Calu3 (cell line): ENCODE measurements at regions not wholly inside any gene's neighbourhood (a gene's known extent, or its start where the extent isn't known, plus 50 kb on each side); places are given as distances from the start of the nearest gene placed in this dataset.

Source experiments
- BruUV-seq: library from RNA; stranded (reverse); fragments of 400-500 nt; replicated peaks from 2 replicates; lab custom pipeline; 2021; lab: Mats Ljungman, UMichigan
- CTCF ChIA-PET: fragments of 300-600 bp; sonication (Branson Sonifier 250); formaldehyde crosslinking; loops from one replicate; lab custom pipeline; 2022; ENCODE audit warnings: antibody characterized with exemption; lab: Charles Lee
- DNase-seq: peaks from one replicate; pipeline ENCODE4 v3.0.0; 2022
- H3K27ac Mint-ChIP-seq: one replicate; pipeline ENCODE4 v1.8.0; 2022; ENCODE audit warnings: mixed read lengths; ENCODE audit not compliant: unreplicated experiment
- H3K27me3 Mint-ChIP-seq: one replicate; pipeline ENCODE4 v1.8.0; 2022; ENCODE audit warnings: mixed read lengths; ENCODE audit not compliant: unreplicated experiment
- H3K36me3 Mint-ChIP-seq: one replicate; pipeline ENCODE4 v1.8.0; 2022; ENCODE audit warnings: mild to moderate bottlenecking, moderate library complexity, mixed read lengths; ENCODE audit not compliant: insufficient read depth, unreplicated experiment
- H3K4me1 Mint-ChIP-seq: one replicate; pipeline ENCODE4 v1.8.0; 2022; ENCODE audit warnings: mild to moderate bottlenecking, low read depth, mixed read lengths; ENCODE audit not compliant: unreplicated experiment
- H3K4me3 Mint-ChIP-seq: one replicate; pipeline ENCODE4 v1.8.0; 2022; ENCODE audit warnings: mild to moderate bottlenecking, low read depth, moderate library complexity, mixed read lengths; ENCODE audit not compliant: unreplicated experiment
- H3K9me3 Mint-ChIP-seq: one replicate; pipeline ENCODE4 v1.8.0; 2022; ENCODE audit warnings: low read depth, mixed read lengths; ENCODE audit not compliant: unreplicated experiment
- intact Hi-C: fragments of 100-400 bp; cut with micrococcal nuclease; formaldehyde crosslinking; loops from one replicate; pipeline ENCODE4 v1.10.0; 2022; ENCODE audit not compliant: unreplicated experiment
- TF ChIP-seq, protein P1 (sequence below): fragments of 200-600 bp; IDR thresholded peaks from one replicate; pipeline ENCODE4 v1.8.0; 2022; ENCODE audit warnings: antibody characterized with exemption; ENCODE audit not compliant: unreplicated experiment

DNA sequence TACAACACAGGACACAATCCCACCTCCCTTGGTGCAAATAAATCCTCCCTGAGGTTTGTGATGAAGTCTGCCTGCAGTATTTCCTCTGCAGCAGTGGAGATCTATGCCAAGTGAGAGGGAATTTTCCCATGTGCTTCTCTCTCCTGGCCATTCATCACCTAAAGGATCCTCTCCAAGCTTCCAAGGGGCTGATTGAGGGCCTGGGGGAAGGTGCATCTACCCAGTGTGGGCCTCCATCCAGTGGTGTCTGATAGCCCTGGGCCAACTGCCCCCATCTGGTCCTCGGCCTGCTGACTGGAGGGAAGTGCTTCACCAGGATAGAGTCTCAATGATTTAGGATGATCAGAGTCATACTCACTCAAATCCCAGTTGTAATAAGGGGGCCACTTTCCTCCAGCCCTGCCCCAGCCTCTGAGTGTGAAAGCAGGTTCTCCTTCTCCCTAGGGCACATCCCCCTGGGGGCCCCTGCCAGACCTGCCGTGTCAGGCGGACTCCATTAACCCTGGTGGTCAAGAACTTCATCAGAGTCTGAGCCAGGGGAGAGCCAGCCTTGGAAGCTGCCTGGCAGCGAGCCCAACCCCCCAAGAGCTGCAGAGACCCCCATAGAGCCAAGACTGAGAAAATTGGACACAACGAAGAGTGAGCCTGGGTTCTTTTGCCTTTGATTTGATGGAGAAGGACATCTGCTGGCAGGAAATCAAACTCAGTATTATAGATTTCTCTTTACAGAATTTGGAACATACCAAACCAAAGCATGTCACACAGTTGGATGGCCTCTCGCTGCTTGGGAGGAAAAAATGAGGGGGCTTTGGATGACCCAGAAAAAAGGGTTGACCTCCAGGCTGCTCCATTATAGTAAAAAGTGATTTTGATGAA lies 509.6 kb downstream of the CMPK2 start:
- no TSS peak for BruUV-seq
- intact Hi-C loops = no loop called here
- Mint-ChIP-seq H3K27ac (no peak overlapping the region), H3K27me3 (no peaks in the 10 kb centered on the region), H3K9me3 (no peaks in the 10 kb centered on the region), H3K4me3 (no peak overlapping the region), H3K36me3 (no peaks in the 10 kb centered on the region), H3K4me1 (no peaks in the 10 kb centered on the region)
- no peak for DNase-seq
- CTCF ChIA-PET = no interaction called here
- TF ChIP-seq, protein P1, sequence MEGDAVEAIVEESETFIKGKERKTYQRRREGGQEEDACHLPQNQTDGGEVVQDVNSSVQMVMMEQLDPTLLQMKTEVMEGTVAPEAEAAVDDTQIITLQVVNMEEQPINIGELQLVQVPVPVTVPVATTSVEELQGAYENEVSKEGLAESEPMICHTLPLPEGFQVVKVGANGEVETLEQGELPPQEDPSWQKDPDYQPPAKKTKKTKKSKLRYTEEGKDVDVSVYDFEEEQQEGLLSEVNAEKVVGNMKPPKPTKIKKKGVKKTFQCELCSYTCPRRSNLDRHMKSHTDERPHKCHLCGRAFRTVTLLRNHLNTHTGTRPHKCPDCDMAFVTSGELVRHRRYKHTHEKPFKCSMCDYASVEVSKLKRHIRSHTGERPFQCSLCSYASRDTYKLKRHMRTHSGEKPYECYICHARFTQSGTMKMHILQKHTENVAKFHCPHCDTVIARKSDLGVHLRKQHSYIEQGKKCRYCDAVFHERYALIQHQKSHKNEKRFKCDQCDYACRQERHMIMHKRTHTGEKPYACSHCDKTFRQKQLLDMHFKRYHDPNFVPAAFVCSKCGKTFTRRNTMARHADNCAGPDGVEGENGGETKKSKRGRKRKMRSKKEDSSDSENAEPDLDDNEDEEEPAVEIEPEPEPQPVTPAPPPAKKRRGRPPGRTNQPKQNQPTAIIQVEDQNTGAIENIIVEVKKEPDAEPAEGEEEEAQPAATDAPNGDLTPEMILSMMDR = no peak

DNA sequence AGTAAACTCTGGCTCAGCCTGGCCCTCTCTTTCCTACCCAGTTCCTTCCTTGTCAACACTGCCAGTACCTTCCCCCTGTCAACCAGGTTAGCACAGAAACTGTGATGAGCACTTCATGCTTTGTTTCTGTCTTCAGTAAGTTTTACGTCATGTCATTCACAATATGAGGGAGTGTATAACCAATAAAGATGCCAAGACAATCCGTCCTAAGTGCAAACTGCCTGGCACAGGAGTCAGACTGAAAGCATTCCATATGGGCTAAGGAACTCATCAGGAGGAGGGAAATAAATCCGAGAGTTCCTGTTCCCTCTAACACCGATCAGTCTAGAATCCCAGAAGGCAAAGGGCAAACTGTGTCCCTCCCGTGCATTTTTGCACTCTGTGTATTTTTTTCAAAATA lies 507.2 kb downstream of the CMPK2 start:
- Mint-ChIP-seq H3K9me3 (peaks cover 3% of the 10 kb centered on the region), H3K4me1 (no peaks in the 10 kb centered on the region), H3K4me3 (no peak overlapping the region), H3K27me3 (no peaks in the 10 kb centered on the region), H3K36me3 (no peaks in the 10 kb centered on the region), H3K27ac (no peak overlapping the region)
- DNase-seq = no peak
- BruUV-seq = no TSS peak
- TF ChIP-seq, protein P1 = no peak
- CTCF ChIA-PET = no interaction called here
- intact Hi-C loops = no loop called here

DNA sequence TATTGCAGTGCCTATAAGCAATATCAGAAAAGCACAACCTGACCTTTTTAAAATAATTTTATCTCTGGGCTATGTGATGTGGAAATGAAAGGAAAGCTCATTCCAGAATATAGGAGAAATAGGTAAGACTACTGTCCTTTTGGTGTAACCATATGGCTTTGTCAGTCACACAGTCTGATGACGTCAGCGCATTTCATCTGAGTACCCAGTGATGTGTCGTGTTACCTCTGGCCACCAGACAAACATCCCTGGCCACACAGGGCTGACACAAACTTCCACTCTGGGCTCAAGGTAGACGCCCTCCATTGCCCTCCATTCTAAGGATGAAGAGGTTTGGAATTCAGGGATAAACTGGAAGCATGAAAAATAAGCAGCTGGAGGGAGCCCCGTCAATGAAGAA lies 506.7 kb downstream of the CMPK2 start:
- Mint-ChIP-seq H3K27ac (no peak overlapping the region), H3K4me3 (no peak overlapping the region), H3K9me3 (peaks cover 3% of the 10 kb centered on the region), H3K4me1 (no peaks in the 10 kb centered on the region), H3K27me3 (no peaks in the 10 kb centered on the region), H3K36me3 (no peaks in the 10 kb centered on the region)
- no peak for DNase-seq
- no TSS peak for BruUV-seq
- intact Hi-C loops = no loop called here
- CTCF ChIA-PET = no interaction called here
- TF ChIP-seq, protein P1 = no peak

DNA sequence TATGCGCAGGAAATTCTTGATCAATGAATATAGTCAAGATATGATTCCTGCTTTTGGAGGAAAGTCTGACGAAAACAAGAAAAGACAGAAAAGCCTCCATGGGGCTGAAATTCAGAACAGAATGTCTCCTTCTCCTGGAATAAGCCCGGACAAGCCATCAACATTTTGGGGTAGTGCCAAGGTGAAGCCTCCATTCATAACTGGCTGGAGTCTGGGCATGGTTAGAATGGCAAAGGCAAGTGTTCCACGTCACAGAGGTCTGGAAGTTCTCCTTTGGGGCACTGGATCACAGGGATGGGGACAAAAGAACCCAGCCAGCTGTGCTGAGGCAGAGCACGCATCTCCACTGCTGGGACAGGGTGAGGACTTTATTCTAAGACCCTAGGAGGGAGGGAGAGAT lies 505.7 kb downstream of the CMPK2 start:
- no peaks in the 10 kb centered on the region for H3K27me3 Mint-ChIP-seq
- H3K27ac Mint-ChIP-seq = no peak overlapping the region
- CTCF ChIA-PET = no interaction called here
- no peaks in the 10 kb centered on the region for H3K4me1 Mint-ChIP-seq
- no peak overlapping the region for H3K4me3 Mint-ChIP-seq
- intact Hi-C loops = no loop called here
- TF ChIP-seq, protein P1 = no peak
- H3K36me3 Mint-ChIP-seq = no peaks in the 10 kb centered on the region
- H3K9me3 Mint-ChIP-seq = peaks cover 3% of the 10 kb centered on the region
- BruUV-seq = no TSS peak
- DNase-seq = no peak
